ENCODE measurements at regions not wholly inside any gene's neighbourhood (a gene's known extent, or its start where the extent isn't known, plus 50 kb on each side); places are given as distances from the start of the nearest gene placed in this dataset.
A peak's percentile ranks its signal among the peaks of the same experiment; 100 is the strongest.
"Not testable (repeated sequence)": the region's sequence is repeated elsewhere in the genome, so short reads cannot be mapped to it uniquely, and the experiment has no call there.

DNA sequence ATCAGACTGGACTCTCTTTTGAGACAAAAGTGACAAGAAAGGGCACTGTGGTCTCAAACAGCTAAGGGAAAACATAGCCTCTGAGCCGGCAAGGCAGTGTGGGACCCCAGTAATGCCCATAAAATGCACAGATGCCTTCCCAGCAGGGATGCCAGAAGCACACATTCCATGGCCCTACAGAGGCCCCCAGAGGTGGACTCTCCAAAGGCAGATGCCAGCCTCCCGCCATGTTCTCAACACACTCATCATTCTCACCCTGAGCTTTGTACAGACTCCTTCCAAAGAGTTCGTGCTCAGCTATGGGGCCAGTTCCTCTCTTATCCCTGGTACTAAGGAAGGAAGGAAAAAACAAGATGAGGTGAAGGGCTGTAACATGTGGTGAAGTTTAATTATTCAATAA, 67.1 kb upstream of the ATP12A start:
- H3K4me1 Mint-ChIP-seq, result peaks cover 4% of the 10 kb centered on the region
- no peak overlapping the region for H3K4me3 Mint-ChIP-seq
- no peak overlapping the region for H3K27ac Mint-ChIP-seq
- H3K36me3 Mint-ChIP-seq, result no peaks in the 10 kb centered on the region
- DNase-seq (ENCODE audit: low spot score in 2 of 2) (no peak), ATAC-seq (ENCODE audit: low read depth) (no peak)
- no peaks in the 10 kb centered on the region for H3K9me3 Mint-ChIP-seq
- no peaks in the 10 kb centered on the region for H3K27me3 Mint-ChIP-seq

GRCh38 chr13:24613755-24614154, 66.5 kb upstream of the ATP12A start:
- Mint-ChIP-seq H3K27ac (no peak overlapping the region), H3K4me1 (peaks cover 8% of the 10 kb centered on the region), H3K27me3 (no peaks in the 10 kb centered on the region), H3K9me3 (no peaks in the 10 kb centered on the region), H3K36me3 (no peaks in the 10 kb centered on the region), H3K4me3 (no peak overlapping the region)
- DNase-seq (ENCODE audit: low spot score in 2 of 2) (no peak), ATAC-seq (ENCODE audit: low read depth) (no peak)

DNA sequence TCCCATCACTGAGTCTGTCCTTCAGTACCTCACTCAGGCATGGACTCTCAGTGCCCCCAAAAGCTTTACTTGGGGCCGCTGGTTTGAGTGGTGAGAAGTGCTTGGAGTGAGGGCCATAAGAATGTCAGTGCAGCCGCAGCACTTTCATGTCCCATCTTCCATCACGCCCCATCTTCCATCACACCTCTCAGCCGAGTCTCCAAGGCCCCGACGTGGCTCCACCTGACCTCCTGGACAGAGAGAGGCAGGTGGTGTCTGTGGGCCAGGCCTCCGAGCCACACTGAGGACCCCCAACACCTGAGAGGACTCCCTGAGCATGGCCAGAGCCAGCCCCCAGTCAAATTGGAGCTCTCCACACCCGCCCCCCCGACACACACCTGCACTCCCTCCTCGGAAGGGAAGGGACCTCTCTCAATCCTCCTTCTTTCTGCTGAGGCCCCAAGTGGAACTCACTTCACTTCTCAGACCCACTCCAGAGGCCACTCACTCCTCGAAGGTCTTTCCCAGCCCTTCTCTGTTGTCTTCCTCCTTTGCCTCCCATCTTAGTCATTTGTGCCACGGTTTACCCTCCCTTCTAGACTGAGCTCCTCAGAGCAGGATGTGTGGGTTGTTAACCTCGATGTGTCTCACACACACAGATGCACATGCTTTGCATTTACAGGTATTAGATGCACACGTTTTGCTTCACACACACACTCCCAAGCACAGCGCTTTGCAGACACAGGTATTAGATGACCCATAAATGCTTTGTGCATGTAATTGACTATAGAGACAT, 65.7 kb upstream of the ATP12A start:
- H3K36me3 Mint-ChIP-seq, result no peaks in the 10 kb centered on the region
- peaks cover 12% of the 10 kb centered on the region for H3K4me1 Mint-ChIP-seq
- H3K4me3 Mint-ChIP-seq, result no peak overlapping the region
- DNase-seq (ENCODE audit: low spot score in 2 of 2) (no peak), ATAC-seq (ENCODE audit: low read depth) (no peak)
- no peaks in the 10 kb centered on the region for H3K27me3 Mint-ChIP-seq
- H3K9me3 Mint-ChIP-seq, result no peaks in the 10 kb centered on the region
- peak overlapping the region; percentile 39 for H3K27ac Mint-ChIP-seq

- no peak for ATAC-seq (ENCODE audit: low read depth)
- Mint-ChIP-seq H3K9me3 (no peaks in the 10 kb centered on the region), H3K27me3 (no peaks in the 10 kb centered on the region), H3K36me3 (no peaks in the 10 kb centered on the region), H3K4me3 (no peak overlapping the region), H3K27ac (peak overlapping the region; percentile 39), H3K4me1 (peaks cover 14% of the 10 kb centered on the region)
- no peak for DNase-seq (ENCODE audit: low spot score in 2 of 2)
Measured at GRCh38 chr13:24615114-24615513, 65.1 kb upstream of the ATP12A start.

DNA sequence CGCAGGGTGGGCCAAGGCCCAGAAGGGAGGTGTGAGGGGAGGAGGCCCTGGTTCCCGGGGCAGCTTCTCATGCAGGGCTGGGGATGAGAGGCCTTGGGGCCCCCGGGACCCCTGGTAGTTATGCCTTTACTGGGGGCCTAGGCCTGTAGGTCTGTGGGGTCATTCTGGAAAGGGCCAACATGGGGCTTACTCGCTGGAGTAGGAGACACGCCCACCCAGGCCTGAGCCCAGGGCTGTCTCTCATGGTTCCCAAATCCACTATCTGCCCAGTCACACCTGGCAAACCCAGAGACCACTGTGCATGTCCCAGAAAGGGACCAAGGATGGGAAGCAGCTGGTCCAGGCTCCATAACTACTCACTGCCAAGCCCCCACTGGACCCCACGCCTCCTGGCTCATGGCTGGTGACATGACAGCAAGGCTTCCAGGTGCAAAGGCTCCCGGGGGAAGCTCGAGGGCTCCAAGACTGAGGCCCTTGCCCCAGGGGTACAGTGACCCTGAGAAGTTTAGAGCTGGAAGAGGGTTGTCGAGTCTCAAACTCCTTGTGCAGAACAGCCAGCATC, 64.2 kb upstream of the ATP12A start:
- H3K27me3 Mint-ChIP-seq, result no peaks in the 10 kb centered on the region
- H3K4me1 Mint-ChIP-seq, result peaks cover 17% of the 10 kb centered on the region
- no peaks in the 10 kb centered on the region for H3K9me3 Mint-ChIP-seq
- no peak overlapping the region for H3K4me3 Mint-ChIP-seq
- no peaks in the 10 kb centered on the region for H3K36me3 Mint-ChIP-seq
- ATAC-seq (ENCODE audit: low read depth), result no peak
- no peak for DNase-seq (ENCODE audit: low spot score in 2 of 2)
- peak overlapping the region; percentile 57 for H3K27ac Mint-ChIP-seq

DNA sequence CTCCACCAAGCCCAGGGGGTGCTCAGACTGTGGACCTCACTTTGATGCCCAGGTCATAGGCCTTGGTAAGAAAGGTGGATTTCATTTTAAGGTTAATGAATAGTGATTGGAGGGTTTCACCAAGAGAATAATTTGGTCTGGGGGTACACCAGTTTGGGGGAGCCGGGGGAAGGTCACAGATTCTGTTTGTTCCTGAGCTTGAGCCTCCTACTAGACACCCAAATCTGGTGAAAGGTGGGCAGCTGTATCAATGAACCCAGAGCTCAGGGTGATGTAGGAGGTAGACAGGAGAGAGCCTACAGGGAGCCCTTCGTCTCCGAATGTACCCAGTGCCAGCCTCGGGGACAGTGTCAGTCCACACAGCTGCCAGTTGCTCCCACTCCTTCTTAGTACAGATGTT, 63.7 kb upstream of the ATP12A start:
- H3K27ac Mint-ChIP-seq, result peak overlapping the region; percentile 57
- no peaks in the 10 kb centered on the region for H3K9me3 Mint-ChIP-seq
- no peaks in the 10 kb centered on the region for H3K27me3 Mint-ChIP-seq
- H3K4me3 Mint-ChIP-seq, result no peak overlapping the region
- ATAC-seq (ENCODE audit: low read depth), result no peak
- no peaks in the 10 kb centered on the region for H3K36me3 Mint-ChIP-seq
- DNase-seq (ENCODE audit: low spot score in 2 of 2), result no peak
- H3K4me1 Mint-ChIP-seq, result peaks cover 17% of the 10 kb centered on the region

DNA sequence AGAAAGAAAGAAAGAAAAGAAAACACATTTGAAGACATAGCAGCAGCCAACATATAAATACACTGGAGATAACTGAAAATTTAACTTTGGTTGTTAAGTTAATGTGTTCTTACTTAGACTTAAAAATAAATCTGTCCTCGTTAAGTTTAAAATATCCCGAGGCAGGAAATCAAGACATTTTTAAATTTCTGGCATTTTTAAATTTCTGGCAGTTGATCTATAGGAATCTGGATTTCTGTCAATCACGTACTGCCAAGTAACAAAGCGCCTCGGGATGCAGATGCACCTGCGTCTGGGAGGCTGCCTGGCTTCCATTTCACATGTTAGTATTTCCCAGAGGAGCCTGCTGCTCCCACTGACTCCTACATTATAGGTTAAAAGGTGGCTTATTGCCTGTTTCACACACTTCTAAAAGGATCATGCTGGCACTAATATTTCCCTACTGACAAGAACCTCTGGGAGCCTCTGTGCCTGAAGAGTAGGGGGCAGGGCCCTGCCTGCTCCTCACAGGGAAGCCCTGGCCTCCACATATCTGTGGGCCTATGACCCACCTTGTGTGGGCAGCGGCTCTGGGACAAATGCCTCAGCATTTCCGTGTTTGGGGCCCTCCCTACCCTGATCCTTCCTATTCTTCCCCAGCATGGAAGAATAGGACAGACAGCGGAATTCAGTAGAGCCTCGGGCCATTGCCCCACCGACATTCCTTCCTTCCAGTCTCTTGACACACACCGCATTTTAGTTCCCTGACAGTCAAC, 62.8 kb upstream of the ATP12A start:
- H3K27me3 Mint-ChIP-seq, result no peaks in the 10 kb centered on the region
- H3K9me3 Mint-ChIP-seq, result no peaks in the 10 kb centered on the region

DNA sequence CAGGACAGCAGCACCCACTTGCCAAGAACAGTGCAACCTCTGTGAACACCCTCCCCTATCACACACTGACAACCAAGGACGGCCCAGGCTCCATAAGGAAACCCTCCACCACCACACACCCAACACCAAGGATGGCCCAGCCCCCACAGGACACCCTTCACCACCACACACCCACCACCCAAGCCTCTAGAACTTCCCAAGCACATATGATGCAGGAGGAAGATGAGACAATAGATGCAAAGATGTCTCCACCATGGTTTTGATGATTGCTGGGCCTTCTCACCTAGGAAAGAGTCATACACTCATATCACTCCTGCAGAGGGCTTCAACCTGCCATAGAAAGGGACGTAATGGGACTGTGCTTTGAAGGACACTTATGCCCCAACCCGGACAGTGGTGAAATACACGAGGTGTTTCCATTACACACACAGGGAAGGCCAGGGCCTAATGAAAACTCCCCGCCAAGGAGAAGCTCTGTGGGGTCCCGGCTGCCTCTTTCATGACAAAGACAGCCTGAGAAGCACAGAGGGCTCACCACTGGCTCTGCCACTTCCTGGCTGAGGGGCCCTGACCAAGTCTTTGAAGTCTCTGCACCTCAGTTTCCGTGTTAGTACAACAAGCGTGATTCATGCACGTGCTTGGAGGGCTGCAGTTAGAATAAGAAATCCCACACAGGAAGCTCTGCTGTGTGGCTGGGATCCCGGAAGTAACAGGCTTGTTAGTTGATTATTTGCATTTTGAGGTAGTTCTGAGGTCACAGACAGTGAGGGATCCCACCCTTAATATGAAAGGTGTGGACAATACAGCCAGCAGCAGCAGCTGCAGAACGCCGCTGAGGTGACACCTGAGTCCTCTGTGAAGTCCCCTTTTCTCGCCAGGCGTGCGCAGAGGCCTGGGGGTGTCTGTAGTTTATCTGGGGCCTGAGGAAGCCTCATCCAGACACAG, 61.9 kb upstream of the ATP12A start:
- peak; percentile 40 to 59 for DNase-seq (ENCODE audit: low spot score in 2 of 2)

More for the DNA sequence above, 62.8 kb upstream of the ATP12A start:
- H3K36me3 Mint-ChIP-seq, result no peaks in the 10 kb centered on the region
- no peak for DNase-seq (ENCODE audit: low spot score in 2 of 2)
- ATAC-seq (ENCODE audit: low read depth), result no peak
- H3K4me3 Mint-ChIP-seq, result no peak overlapping the region
- peak overlapping the region; percentile 89 for H3K27ac Mint-ChIP-seq
- peaks cover 17% of the 10 kb centered on the region for H3K4me1 Mint-ChIP-seq

GRCh38 chr13:24619282-24619681, 60.9 kb upstream of the ATP12A start:
- DNase-seq (ENCODE audit: low spot score in 2 of 2) (no peak), ATAC-seq (ENCODE audit: low read depth) (no peak)
- H3K36me3 Mint-ChIP-seq, result no peaks in the 10 kb centered on the region
- no peak overlapping the region for H3K4me3 Mint-ChIP-seq
- no peaks in the 10 kb centered on the region for H3K9me3 Mint-ChIP-seq
- peaks cover 17% of the 10 kb centered on the region for H3K4me1 Mint-ChIP-seq
- peak overlapping the region; percentile 89 for H3K27ac Mint-ChIP-seq
- no peaks in the 10 kb centered on the region for H3K27me3 Mint-ChIP-seq

More for the DNA sequence above, 61.9 kb upstream of the ATP12A start:
- no peaks in the 10 kb centered on the region for H3K27me3 Mint-ChIP-seq
- no peaks in the 10 kb centered on the region for H3K9me3 Mint-ChIP-seq
- H3K27ac Mint-ChIP-seq, result peak overlapping the region; percentile 89
- H3K4me3 Mint-ChIP-seq, result peak overlapping the region; percentile 34
- ATAC-seq (ENCODE audit: low read depth), result peak; percentile 89
- peaks cover 17% of the 10 kb centered on the region for H3K4me1 Mint-ChIP-seq
- no peaks in the 10 kb centered on the region for H3K36me3 Mint-ChIP-seq

- H3K4me1 Mint-ChIP-seq, result peaks cover 27% of the 10 kb centered on the region
Measured at GRCh38 chr13:24622481-24623148, 57.6 kb upstream of the ATP12A start.

GRCh38 chr13:24623149-24623665, 57.0 kb upstream of the ATP12A start:
- H3K4me3 Mint-ChIP-seq, result no peak overlapping the region

More at GRCh38 chr13:24622481-24623148, 57.6 kb upstream of the ATP12A start:
- not testable (repeated sequence) for DNase-seq (ENCODE audit: low spot score in 2 of 2); H3K36me3 Mint-ChIP-seq; H3K27ac Mint-ChIP-seq; H3K9me3 Mint-ChIP-seq; ATAC-seq (ENCODE audit: low read depth); H3K27me3 Mint-ChIP-seq; H3K4me3 Mint-ChIP-seq

GRCh38 chr13:24624363-24624762, 55.8 kb upstream of the ATP12A start:
- H3K9me3 Mint-ChIP-seq, result no peaks in the 10 kb centered on the region
- peak overlapping the region; percentile 41 for H3K27ac Mint-ChIP-seq
- H3K4me3 Mint-ChIP-seq, result peak overlapping the region; percentile 43
- no peaks in the 10 kb centered on the region for H3K27me3 Mint-ChIP-seq
- no peak for ATAC-seq (ENCODE audit: low read depth)
- peaks cover 17% of the 10 kb centered on the region for H3K4me1 Mint-ChIP-seq
- no peak for DNase-seq (ENCODE audit: low spot score in 2 of 2)
- no peaks in the 10 kb centered on the region for H3K36me3 Mint-ChIP-seq

More at GRCh38 chr13:24623149-24623665, 57.0 kb upstream of the ATP12A start:
- H3K36me3 Mint-ChIP-seq, result no peaks in the 10 kb centered on the region
- H3K4me1 Mint-ChIP-seq, result peaks cover 25% of the 10 kb centered on the region
- ATAC-seq (ENCODE audit: low read depth), result no peak
- H3K27me3 Mint-ChIP-seq, result no peaks in the 10 kb centered on the region
- no peaks in the 10 kb centered on the region for H3K9me3 Mint-ChIP-seq
- DNase-seq (ENCODE audit: low spot score in 2 of 2), result no peak
- H3K27ac Mint-ChIP-seq, result no peak overlapping the region

GRCh38 chr13:24624801-24625231, 55.4 kb upstream of the ATP12A start:
- no peak for DNase-seq (ENCODE audit: low spot score in 2 of 2)
- ATAC-seq (ENCODE audit: low read depth), result no peak
- no peaks in the 10 kb centered on the region for H3K9me3 Mint-ChIP-seq
- H3K27me3 Mint-ChIP-seq, result no peaks in the 10 kb centered on the region
- H3K36me3 Mint-ChIP-seq, result no peaks in the 10 kb centered on the region
- H3K27ac Mint-ChIP-seq, result peak overlapping the region; percentile 41
- peaks cover 17% of the 10 kb centered on the region for H3K4me1 Mint-ChIP-seq
- H3K4me3 Mint-ChIP-seq, result peak overlapping the region; percentile 43

Data from memory B cell (primary cell).